GM23338 (cell line): ENCODE measurements at regions not wholly inside any gene's neighbourhood (a gene's known extent, or its start where the extent isn't known, plus 50 kb on each side); places are given as distances from the start of the nearest gene placed in this dataset.

Experiments used
- ATAC-seq: fragments of 200-7000 bp; cut with Tn5 transposase; 3 replicates; pipeline ENCODE4 v1.9.1; 2020
- DNase-seq: peaks from one replicate; pipeline ENCODE4 v3.0.0-alpha.2; 2015; ENCODE audit warnings: low spot score
- H2AFZ ChIP-seq: fragments of 200-600 bp; sonication (generic); 2 replicates; pipeline ENCODE4 v1.8.0; 2016; ENCODE audit warnings: antibody characterized with exemption, mild to moderate bottlenecking, moderate library complexity
- H3F3A ChIP-seq: fragments of 200-600 bp; sonication (generic); replicated peaks from 2 replicates; pipeline ENCODE4 v1.8.0; 2017; ENCODE audit warnings: antibody characterized with exemption, mixed run types, low read depth
- H3K27ac ChIP-seq: fragments of 200-600 bp; sonication (generic); 2 replicates; pipeline ENCODE4 v1.6.1; 2016; ENCODE audit warnings: low read depth
- H3K27me3 ChIP-seq: fragments of 200-600 bp; sonication (generic); 2 replicates; pipeline ENCODE4 v1.8.0; 2016; ENCODE audit warnings: mild to moderate bottlenecking, mixed run types, moderate library complexity; ENCODE audit not compliant: insufficient read depth
- H3K36me3 ChIP-seq: fragments of 200-600 bp; sonication (generic); 2 replicates; pipeline ENCODE4 v1.8.0; 2016; ENCODE audit warnings: mild to moderate bottlenecking; ENCODE audit not compliant: insufficient read depth
- H3K4me1 ChIP-seq: fragments of 200-600 bp; sonication (generic); 2 replicates; pipeline ENCODE4 v1.8.0; 2016; ENCODE audit warnings: mild to moderate bottlenecking, moderate library complexity; ENCODE audit not compliant: insufficient read depth
- H3K4me2 ChIP-seq: fragments of 200-600 bp; sonication (generic); 2 replicates; pipeline ENCODE4 v1.7.1; 2017; ENCODE audit warnings: mixed run types
- H3K4me3 ChIP-seq: fragments of 200-600 bp; sonication (generic); 2 replicates; pipeline ENCODE4 v1.6.1; 2016; ENCODE audit warnings: mixed run types
- H3K79me2 ChIP-seq: fragments of 200-600 bp; sonication (generic); replicated peaks from 2 replicates; pipeline ENCODE4 v1.8.0; 2017; ENCODE audit warnings: mild to moderate bottlenecking; ENCODE audit not compliant: insufficient read depth
- H3K9me2 ChIP-seq: fragments of 200-600 bp; sonication (generic); 2 replicates; pipeline ENCODE4 v1.8.0; 2017; ENCODE audit not compliant: insufficient read depth
- H4K20me1 ChIP-seq: fragments of 200-600 bp; sonication (generic); replicated peaks from 2 replicates; pipeline ENCODE4 v1.8.0; 2017; ENCODE audit warnings: mild to moderate bottlenecking; ENCODE audit not compliant: insufficient read depth
- H3K27ac Mint-ChIP-seq: 2 replicates; pipeline ENCODE4 v1.8.0; 2020; ENCODE audit warnings: inconsistent platforms, mild to moderate bottlenecking, moderate library complexity, mixed read lengths
- H3K27me3 Mint-ChIP-seq: 3 replicates; pipeline ENCODE4 v1.8.0; 2022; ENCODE audit warnings: low read depth, mild to moderate bottlenecking, moderate library complexity, mixed read lengths, inconsistent platforms; ENCODE audit not compliant: insufficient read depth, poor library complexity
- H3K36me3 Mint-ChIP-seq: 3 replicates; pipeline ENCODE4 v1.8.0; 2021; ENCODE audit warnings: low read depth, mild to moderate bottlenecking, inconsistent platforms, moderate library complexity, mixed read lengths
- H3K4me1 Mint-ChIP-seq: 3 replicates; pipeline ENCODE4 v1.8.0; 2020; ENCODE audit warnings: mild to moderate bottlenecking, inconsistent platforms, mixed read lengths
- H3K4me3 Mint-ChIP-seq: 3 replicates; pipeline ENCODE4 v1.8.0; 2021; ENCODE audit warnings: moderate library complexity, mild to moderate bottlenecking, inconsistent platforms, mixed read lengths
- H3K9me3 Mint-ChIP-seq: 3 replicates; pipeline ENCODE4 v1.8.0; 2020; ENCODE audit warnings: moderate library complexity, mild to moderate bottlenecking, inconsistent platforms, mixed read lengths
- CTCF ChIP-seq, 2 experiments: fragments of 200-600 bp in 1 of 2; sonication (generic) in 1 of 2; conservative IDR thresholded peaks; 2 replicates each; pipeline versions ENCODE4 v1.5.1 to v1.6.1; 2016 to 2017; ENCODE audit warnings: antibody characterized with exemption in 2 of 2, low read depth in 2 of 2, mild to moderate bottlenecking in 2 of 2, moderate library complexity in 1 of 2
- EZH2phosphoT487 ChIP-seq: fragments of 200-600 bp; sonication (generic); IDR thresholded peaks from one replicate; pipeline ENCODE4 v1.8.1; 2018; ENCODE audit warnings: antibody characterized with exemption; ENCODE audit not compliant: unreplicated experiment
- POLR2AphosphoS5 ChIP-seq: IDR thresholded peaks from 2 replicates; pipeline ENCODE4 v1.6.1; 2016; ENCODE audit warnings: antibody characterized with exemption, low read depth
- STAT1 ChIP-seq: IDR thresholded peaks from one replicate; pipeline ENCODE4 v1.6.1; 2016; ENCODE audit warnings: antibody characterized with exemption; ENCODE audit not compliant: unreplicated experiment
- ZNF114 ChIP-seq: fragments of 250-450 bp; sonication (Bioruptor Pico); IDR thresholded peaks from 2 replicates; pipeline ENCODE4 v1.5.0; 2020; ENCODE audit warnings: mild to moderate bottlenecking, moderate library complexity
- ZNF331 ChIP-seq: fragments of 250-450 bp; sonication (Bioruptor Pico); IDR thresholded peaks from 2 replicates; pipeline ENCODE4 v1.5.0; 2020; ENCODE audit warnings: low read depth, mild to moderate bottlenecking, moderate library complexity
- ZNF462 ChIP-seq: fragments of 250-450 bp; sonication (Bioruptor Pico); IDR thresholded peaks from 2 replicates; pipeline ENCODE4 v1.5.0; 2020; ENCODE audit warnings: mild to moderate bottlenecking, moderate library complexity
- TF ChIP-seq, protein P1 (sequence below): IDR thresholded peaks from one replicate; pipeline ENCODE4 v1.6.1; 2018; ENCODE audit warnings: antibody characterized with exemption; ENCODE audit not compliant: unreplicated experiment
- TF ChIP-seq, protein P2 (sequence below): IDR thresholded peaks from 2 replicates; pipeline ENCODE4 v1.6.1; 2016; ENCODE audit warnings: antibody characterized with exemption

DNA sequence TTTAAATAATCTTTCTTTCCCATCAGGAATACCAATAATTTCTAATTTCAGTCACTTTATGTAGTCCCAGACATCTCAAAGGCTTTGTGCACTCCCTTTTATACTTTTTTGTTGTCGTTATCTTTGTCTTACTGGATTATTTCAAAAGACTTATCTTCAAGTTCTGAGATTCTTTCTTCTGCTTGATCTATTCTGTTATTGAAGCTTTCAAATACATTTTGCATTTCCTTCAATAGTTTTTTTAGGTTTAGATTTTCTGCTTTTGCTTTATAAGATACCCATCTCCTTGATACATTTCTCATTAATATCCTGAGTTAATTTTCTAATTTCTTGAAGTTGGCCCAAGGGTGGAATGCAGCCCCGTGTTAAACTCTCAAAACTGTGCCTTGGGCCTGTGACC, 432.4 kb downstream of the RIT2 start:
- Histone ChIP-seq H3F3A (no peaks in the 10 kb centered on the region), H3K4me1 (no peaks in the 10 kb centered on the region), H3K36me3 (no peaks in the 10 kb centered on the region), H2AFZ (peak overlapping the region; percentile 60; the same call in 1 of the 2 replicates), H3K27me3 (no peaks in the 10 kb centered on the region), H3K9me2 (peaks cover 9% of the 10 kb centered on the region; the same call in 1 of the 2 replicates), H4K20me1 (no peaks in the 10 kb centered on the region), H3K27ac (no peak overlapping the region), H3K4me2 (no peak overlapping the region), H3K4me3 (no peak overlapping the region), H3K79me2 (no peaks in the 10 kb centered on the region)
- no peaks in the 10 kb centered on the region for H3K4me1 Mint-ChIP-seq
- DNase-seq: no peak
- TF ChIP-seq, protein P1, sequence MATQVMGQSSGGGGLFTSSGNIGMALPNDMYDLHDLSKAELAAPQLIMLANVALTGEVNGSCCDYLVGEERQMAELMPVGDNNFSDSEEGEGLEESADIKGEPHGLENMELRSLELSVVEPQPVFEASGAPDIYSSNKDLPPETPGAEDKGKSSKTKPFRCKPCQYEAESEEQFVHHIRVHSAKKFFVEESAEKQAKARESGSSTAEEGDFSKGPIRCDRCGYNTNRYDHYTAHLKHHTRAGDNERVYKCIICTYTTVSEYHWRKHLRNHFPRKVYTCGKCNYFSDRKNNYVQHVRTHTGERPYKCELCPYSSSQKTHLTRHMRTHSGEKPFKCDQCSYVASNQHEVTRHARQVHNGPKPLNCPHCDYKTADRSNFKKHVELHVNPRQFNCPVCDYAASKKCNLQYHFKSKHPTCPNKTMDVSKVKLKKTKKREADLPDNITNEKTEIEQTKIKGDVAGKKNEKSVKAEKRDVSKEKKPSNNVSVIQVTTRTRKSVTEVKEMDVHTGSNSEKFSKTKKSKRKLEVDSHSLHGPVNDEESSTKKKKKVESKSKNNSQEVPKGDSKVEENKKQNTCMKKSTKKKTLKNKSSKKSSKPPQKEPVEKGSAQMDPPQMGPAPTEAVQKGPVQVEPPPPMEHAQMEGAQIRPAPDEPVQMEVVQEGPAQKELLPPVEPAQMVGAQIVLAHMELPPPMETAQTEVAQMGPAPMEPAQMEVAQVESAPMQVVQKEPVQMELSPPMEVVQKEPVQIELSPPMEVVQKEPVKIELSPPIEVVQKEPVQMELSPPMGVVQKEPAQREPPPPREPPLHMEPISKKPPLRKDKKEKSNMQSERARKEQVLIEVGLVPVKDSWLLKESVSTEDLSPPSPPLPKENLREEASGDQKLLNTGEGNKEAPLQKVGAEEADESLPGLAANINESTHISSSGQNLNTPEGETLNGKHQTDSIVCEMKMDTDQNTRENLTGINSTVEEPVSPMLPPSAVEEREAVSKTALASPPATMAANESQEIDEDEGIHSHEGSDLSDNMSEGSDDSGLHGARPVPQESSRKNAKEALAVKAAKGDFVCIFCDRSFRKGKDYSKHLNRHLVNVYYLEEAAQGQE: no peak
- TF ChIP-seq CTCF (conservative IDR thresholded peaks at IDR 0.05; ENCODE audit: low read depth in 2 of 2) (no peak), EZH2phosphoT487 (no peak), STAT1 (no peak)
- TF ChIP-seq, protein P2, sequence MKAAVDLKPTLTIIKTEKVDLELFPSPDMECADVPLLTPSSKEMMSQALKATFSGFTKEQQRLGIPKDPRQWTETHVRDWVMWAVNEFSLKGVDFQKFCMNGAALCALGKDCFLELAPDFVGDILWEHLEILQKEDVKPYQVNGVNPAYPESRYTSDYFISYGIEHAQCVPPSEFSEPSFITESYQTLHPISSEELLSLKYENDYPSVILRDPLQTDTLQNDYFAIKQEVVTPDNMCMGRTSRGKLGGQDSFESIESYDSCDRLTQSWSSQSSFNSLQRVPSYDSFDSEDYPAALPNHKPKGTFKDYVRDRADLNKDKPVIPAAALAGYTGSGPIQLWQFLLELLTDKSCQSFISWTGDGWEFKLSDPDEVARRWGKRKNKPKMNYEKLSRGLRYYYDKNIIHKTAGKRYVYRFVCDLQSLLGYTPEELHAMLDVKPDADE: no peak
- H3K27ac Mint-ChIP-seq: no peak overlapping the region
- H3K27me3 Mint-ChIP-seq: peaks cover 2% of the 10 kb centered on the region
- ATAC-seq: no peak
- no peak overlapping the region for H3K4me3 Mint-ChIP-seq
- peaks cover 4% of the 10 kb centered on the region; the same call in 2 of the 3 replicates for H3K9me3 Mint-ChIP-seq
- no peaks in the 10 kb centered on the region; the same call in 1 of the 3 replicates for H3K36me3 Mint-ChIP-seq

- peaks cover 4% of the 10 kb centered on the region; the same call in 2 of the 3 replicates for H3K9me3 Mint-ChIP-seq
- no peaks in the 10 kb centered on the region; the same call in 2 of the 3 replicates for H3K36me3 Mint-ChIP-seq
- no peak overlapping the region for H3K4me2 ChIP-seq
- no peaks in the 10 kb centered on the region for H3K9me2 ChIP-seq
- no peak overlapping the region for H2AFZ ChIP-seq
- no peaks in the 10 kb centered on the region; the same call in 1 of the 2 replicates for H3K4me1 ChIP-seq
- H3K27me3 ChIP-seq: no peaks in the 10 kb centered on the region
- H3K27ac Mint-ChIP-seq: no peak overlapping the region
- H3K4me1 Mint-ChIP-seq: no peaks in the 10 kb centered on the region
- no peak overlapping the region for H3K4me3 ChIP-seq
- H3K27ac ChIP-seq: no peak overlapping the region
- no peaks in the 10 kb centered on the region for H3K79me2 ChIP-seq
- ATAC-seq: no peak
- H3F3A ChIP-seq: no peaks in the 10 kb centered on the region
- DNase-seq: no peak
- no peak overlapping the region for H3K4me3 Mint-ChIP-seq
- no peaks in the 10 kb centered on the region for H4K20me1 ChIP-seq
- H3K36me3 ChIP-seq: no peaks in the 10 kb centered on the region
- H3K27me3 Mint-ChIP-seq: peaks cover 2% of the 10 kb centered on the region
- no peak for TF ChIP-seq ZNF114
- TF ChIP-seq POLR2AphosphoS5: no peak
- TF ChIP-seq STAT1: no peak
- no peak for TF ChIP-seq EZH2phosphoT487
- TF ChIP-seq ZNF331 (CRISPR knock-in tag): no peak
- no peak for TF ChIP-seq ZNF462 (CRISPR knock-in tag)
Measured at GRCh38 chr18:42689310-42689709, 426.2 kb downstream of the RIT2 start.
